Loucy (cell line): ENCODE measurements at regions not wholly inside any gene's neighbourhood (a gene's known extent, or its start where the extent isn't known, plus 50 kb on each side); places are given as distances from the start of the nearest gene placed in this dataset.

Source experiments
- CTCF ChIP-seq: fragments of 200-600 bp; sonication (generic); conservative IDR thresholded peaks from 2 replicates; pipeline ENCODE4 v1.5.1; 2014; ENCODE audit warnings: mild to moderate bottlenecking, antibody characterized with exemption, low read length
- EZH2phosphoT487 ChIP-seq: fragments of 200-600 bp; IDR thresholded peaks from 2 replicates; pipeline ENCODE4 v1.6.1; 2018; ENCODE audit warnings: antibody characterized with exemption, mild to moderate bottlenecking, moderate library complexity, borderline replicate concordance

- TF ChIP-seq CTCF: no peak
- no peak for TF ChIP-seq EZH2phosphoT487
These were observed 110.4 kb upstream of the TSC22D1 start for GRCh38 chr13:44686531-44686934.
